GM19463 (cell line): ENCODE measurements at regions not wholly inside any gene's neighbourhood (a gene's known extent, or its start where the extent isn't known, plus 50 kb on each side); places are given as distances from the start of the nearest gene placed in this dataset.

Source experiments
- ATAC-seq: cut with Tn5 transposase; IDR thresholded peaks from one replicate; pipeline ENCODE4 v1.9.1; 2021; ENCODE audit warnings: mild to moderate bottlenecking, moderate library complexity; ENCODE audit not compliant: unreplicated experiment

DNA sequence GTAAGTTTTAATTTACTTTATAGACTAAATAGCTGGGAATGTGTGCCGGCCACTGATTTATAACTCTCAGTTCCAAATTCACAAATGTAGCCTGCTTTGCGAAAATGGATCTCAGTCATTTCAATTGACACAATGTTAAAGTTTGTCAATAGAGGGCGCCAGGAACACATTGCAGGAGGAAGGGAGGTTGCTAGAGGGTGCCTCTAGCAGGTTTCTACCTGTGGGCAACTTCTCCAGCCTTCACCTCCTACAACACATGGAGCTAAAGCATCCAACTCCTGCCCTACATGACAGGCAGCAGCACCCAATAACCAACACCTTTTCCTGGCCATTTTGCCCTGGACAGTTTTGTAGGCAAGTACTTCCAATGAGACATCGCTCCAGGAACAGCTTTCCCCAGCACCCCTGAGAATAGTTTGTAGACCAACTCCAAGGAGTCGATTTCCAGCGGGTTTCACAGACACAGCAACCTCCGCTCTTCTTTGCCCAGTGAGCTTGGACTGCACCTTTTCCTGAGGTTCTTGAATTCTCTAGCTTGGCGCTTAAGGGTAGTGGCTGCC, 784.8 kb upstream of the CDH2 start:
- no peak for ATAC-seq

DNA sequence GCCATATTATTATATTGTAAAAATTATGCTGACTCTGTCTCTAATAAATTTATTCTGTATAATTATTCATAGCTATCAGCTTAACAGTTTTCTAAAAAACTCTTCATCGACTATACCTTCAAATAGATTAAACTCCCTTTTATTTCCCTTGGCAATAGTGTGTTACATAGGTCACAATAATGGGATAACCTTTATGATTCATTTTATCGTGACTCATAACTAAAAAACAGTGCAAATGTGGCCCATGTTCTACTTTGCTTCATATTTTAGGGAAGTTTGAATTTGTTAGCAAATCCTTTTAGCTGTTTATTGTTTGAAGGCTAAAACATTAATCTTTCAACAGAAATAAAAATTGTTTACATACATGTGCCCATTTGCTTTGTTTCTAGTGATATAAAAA, 783.2 kb upstream of the CDH2 start:
- ATAC-seq, result no peak

DNA sequence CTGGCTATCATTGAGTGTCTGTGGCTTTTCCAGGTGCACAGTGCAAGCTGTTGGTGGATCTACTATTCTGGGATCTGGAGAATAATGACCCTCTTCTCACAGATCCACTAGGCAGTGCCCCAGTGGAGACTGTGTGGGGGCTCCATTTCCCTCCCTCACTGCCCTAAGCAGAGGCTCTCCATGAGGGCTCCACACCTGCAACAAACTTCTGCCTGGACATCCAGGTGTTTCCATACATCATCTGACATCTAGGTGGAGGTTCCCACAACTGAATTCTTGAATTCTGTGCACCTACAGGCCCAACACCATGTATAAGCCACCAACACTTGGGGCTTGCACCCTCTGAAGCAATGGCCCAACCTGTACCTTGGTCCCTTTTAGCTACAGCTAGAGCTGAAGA, 775.4 kb upstream of the CDH2 start:
- no peak for ATAC-seq

DNA sequence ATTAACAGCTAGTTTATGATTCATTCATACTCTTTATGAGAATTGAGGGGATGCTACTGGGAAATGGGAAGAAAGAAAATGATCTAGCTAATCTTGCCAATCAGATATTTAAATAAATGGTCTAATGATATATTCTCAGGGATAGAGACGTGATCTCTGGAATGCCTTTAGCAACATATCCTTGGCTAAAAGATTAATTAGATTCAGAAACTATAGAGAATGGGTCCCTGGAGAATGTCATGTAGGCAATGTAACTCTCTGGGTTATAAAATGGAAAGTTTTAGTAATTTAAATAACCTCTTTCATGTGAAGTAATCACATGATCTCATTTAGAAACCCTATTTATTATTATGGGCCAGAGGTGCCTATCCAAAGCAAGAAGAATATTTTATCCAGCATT, 771.0 kb upstream of the CDH2 start:
- ATAC-seq, result no peak

DNA sequence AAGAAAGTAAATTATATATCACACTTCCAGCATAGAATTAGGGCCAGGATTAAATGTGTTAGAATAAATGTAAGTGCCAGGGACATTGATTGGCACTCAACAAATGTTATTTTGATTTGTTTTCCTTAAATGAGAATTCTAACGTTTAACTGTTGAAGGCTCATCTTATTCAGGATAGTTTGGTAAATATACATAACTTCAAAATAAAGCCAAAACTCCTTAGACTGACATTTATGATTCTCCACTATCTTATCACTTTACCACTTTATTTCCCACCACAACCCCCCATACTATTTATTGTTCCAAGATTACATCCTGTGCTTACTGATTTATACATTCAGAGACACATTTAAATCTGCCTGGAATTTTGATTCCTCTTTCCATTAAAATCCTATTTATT, 769.5 kb upstream of the CDH2 start:
- ATAC-seq, result no peak

DNA sequence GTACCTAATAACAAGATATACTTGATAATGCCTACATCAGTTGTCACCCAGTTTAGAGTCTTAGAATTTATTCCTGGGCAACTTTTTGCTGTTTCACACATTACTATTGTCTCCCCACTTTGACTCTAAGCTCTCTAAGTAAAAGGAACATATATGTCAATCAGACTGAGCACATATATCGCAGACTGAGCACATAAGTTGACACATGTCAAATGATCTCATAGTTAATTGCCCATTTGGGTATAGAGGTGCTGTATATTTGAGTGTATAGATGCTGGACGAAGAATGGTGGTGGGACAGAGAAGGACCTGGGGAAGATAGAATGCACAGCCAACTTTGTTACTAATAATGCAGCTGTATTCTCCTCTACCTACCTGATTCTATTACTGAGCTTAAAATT, 746.0 kb upstream of the CDH2 start:
- no peak for ATAC-seq

DNA sequence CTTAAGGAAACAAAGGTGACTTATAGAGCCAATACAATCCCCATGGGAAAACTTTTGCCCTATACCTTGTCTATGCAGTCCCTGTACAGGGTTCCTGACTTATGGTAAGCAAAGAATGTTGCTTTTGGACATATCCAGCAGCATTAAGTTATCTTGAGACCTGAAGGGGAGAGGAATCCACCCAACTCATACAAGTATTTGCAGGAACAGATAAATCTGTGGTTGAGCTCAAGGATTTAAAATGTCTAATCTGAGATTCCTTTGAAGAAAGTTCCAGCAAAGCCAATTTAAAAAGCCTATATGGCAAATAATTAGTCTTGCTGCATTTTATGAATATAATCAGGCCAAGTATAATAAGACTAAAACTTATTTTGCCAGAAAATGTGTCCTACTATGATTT, 739.5 kb upstream of the CDH2 start:
- ATAC-seq, result no peak

DNA sequence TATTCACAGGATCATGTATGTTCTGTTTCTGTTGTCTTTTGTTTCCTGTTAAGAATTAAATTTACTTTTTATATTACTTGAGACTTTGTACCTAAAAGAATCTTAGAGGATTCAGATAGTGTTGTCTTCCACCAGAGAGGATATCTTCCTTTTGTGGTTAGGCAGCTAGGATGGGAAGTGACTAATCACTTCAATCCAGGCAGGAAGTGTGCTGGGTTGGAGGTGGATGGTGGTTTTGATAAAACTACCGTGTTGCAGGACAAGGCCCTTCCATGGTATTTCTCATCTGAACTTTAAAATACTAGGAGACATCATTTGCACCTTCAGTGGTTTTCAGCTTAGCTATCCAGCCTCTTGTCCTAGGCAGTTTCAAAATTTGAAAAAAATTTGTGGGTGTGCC, 728.6 kb upstream of the CDH2 start:
- ATAC-seq, result no peak

DNA sequence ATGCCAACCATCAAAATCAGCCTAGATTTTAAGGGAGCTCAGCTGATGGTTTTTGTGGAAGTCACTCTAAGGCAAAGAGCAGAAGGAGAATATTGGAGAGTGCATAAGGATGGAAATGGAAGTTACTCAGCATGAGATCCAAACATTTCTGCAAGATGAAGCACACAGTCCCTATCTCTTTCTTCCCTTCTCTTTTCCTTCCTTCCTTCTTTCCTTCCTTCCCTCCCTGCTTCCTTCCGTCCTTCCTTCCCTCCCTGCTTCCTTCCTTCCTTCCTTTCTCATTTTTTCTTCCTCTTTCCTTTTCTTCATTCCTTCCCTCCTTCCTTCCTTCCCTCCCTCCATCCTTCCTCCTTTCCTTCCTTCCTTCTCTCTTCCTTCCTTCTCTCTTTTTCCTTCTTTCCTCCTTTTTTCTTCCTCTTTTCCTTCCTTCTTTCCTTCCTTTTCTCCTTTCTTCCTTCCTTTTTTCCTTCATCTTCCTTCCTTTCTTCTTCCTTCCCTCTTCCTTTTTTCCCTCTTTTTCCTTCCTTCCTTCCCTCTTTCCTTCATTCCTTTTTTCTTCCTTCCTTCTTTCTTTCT, 727.9 kb upstream of the CDH2 start:
- ATAC-seq, result no peak

DNA sequence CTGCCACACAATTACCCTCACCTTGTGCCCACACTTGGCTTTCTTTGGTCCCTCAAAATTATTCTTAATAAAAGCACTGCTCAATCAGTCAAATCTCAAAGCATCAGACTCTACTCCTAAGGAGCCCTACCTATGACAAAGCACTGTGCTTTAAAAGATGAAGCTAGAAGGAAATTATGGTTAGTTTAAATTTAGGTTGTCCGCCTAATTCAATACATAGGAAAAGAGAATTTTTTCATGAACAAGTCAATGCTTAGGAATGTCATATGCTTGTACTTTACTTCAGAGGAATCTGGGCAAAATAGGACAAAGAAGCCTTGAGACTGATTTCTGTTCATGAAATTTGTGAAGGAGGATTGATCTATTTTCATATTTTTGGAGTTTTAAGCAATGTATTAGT, 726.4 kb upstream of the CDH2 start:
- no peak for ATAC-seq

DNA sequence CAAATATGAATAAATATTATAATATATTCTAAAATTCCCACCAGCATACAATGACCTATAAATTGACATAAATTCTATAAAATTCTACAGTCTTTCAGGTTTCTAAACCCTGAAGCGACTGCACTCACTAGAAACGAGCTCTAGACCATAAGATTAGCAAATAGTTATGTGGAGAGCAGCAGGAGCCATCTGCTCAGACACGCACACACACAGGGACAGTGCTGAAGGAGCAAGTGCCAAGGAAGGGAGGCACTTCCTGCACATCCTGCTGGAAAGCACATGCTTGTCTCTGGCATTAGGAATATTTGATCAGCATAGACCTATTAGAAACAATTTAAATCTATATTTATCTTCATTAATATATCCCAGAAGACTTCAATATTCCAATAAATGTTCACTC, 713.9 kb upstream of the CDH2 start:
- no peak for ATAC-seq

DNA sequence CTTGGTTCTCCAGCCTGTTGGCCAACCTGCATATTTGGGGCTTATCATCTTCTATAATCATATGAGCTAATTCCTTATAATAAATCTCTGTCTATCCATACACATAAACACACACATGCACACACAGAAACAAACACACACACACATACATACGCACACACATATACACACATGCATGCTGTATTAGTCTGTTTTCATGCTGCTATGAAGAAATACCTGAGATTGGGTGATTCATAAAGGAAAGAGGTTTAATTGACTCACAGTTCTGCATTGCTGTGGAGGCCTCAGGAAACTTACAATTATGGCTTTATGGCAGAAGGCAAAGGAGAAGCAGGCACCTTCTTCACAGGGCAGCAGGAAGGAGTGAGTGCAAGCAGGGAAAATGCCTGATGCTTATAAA, 707.4 kb upstream of the CDH2 start:
- no peak for ATAC-seq

DNA sequence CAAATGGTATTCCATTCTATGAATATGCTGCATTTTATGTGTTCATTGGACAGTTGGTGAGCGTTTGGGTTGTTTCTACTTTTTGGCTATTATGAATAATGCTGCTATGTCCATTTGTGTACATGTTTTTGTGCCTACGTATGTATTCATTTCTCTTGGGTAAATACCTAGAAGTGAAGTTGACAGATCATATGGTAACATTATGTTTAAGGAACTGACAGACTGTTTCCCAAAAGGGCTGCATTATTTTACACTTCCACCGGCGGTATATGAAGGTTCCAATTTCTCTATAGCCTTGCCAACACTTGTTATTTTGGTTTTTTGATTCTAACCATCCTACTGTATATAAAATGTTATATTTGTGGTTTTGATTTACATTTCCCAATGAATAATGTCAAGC, 703.9 kb upstream of the CDH2 start:
- ATAC-seq, result no peak

DNA sequence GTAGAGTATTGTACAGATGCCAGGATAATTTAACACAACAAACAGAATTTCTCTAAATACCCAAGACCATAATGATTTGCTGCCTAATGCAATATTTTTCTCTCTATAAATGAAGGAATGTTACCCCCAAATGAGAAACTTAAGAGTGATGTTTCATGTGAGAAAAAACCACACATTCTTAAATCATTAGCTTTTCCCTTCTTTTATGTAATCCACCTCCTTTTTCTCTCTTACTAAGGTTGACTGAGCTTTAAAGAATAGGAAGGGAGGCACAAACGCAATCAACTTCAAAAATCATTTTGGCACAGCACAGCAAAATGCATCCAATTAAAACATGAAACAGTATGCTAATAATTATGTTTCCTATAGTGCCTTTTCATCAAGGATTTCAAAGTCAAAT, 698.1 kb upstream of the CDH2 start:
- ATAC-seq, result no peak

DNA sequence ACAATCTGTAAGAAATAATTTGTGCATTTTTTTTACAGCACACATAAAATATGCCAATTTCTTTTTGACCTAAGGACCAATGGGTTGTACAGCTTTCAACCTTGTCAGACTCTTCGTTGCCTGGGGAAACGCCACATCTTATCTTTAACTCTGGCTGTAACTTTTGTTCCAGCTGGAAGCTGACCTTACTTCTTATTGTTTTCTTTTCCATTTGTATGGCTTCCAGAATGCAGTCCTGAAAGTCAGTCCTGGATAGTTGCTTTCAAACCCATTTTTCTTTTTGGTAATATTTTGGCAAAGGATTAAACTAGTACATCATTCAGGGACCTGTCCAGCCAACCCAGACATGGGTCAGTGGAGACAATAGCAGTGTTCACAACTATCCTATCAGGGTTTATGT, 686.5 kb upstream of the CDH2 start:
- no peak for ATAC-seq

DNA sequence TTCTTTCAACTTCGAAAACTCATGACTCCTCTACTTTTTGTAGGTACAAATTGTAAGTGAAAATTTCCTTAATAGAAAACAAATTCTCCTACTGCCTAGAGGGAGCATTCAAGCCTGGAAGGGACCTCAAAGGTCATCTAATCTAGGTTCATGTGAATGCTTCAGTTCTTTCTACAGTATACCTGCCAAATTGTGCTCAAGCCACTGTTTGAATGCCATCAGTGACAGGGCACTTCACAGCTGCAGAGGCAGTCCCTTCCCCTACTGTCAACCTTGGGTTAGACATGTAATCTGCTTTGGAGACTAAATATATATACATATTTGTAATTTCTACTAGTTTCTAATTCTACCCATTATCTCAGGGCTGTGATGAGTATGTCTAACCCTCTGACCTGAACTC, 681.3 kb upstream of the CDH2 start:
- ATAC-seq, result no peak

DNA sequence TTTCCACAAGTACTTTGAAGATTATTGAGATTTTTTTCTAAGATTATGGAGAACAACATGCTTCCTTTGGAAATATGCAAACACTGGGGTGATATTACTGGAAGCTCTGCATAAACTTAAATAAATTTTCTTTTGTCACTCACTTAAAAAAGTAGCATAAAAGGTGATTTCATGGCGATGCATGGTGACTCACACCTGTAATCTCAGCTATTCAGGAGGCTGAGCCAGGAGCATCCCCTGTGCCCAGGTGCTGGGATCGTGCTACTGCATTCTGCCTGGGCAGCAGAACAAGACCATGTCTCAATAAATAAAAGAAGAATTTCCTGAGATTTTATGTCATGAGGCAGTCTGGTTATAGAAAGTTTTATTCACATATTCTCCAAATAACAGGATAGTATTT, 679.1 kb upstream of the CDH2 start:
- ATAC-seq, result no peak

DNA sequence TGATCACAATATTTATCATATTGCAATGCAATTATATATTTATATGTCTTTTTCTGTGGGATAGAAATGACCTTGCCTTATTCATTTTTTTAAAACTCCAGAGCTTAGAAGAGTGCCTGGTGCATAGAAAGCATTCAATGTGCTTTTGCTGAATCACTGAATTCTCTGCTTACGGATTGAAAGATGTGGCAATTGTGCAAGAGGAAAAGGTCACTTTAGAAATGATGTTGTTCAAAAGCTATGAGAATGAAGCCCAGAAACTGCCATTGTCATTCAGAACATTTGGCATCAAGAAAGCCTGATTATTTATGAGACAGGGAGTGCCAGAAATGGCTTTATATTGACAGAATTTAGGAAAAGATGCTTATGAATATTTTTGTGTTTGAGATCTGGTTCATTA, 678.6 kb upstream of the CDH2 start:
- ATAC-seq, result no peak

DNA sequence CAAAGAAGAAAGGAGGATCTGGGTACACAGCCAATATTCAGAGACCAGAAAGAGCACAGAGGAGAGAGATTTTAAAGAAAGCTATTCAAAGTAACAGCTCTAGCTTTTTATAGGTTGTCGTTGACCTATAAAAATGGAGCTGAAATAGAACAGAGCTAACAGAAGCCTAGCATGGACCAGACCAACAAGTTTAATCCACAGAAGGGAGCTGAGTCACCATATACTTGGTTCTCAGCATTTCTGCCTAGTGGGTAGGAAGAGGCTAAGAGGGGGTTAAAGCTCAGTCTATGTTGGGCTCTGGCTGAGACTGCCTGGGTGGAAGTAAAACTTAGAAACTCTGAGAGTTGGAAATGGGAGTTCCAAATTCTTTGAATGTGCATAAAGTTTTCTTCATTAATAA, 678.0 kb upstream of the CDH2 start:
- ATAC-seq, result no peak

DNA sequence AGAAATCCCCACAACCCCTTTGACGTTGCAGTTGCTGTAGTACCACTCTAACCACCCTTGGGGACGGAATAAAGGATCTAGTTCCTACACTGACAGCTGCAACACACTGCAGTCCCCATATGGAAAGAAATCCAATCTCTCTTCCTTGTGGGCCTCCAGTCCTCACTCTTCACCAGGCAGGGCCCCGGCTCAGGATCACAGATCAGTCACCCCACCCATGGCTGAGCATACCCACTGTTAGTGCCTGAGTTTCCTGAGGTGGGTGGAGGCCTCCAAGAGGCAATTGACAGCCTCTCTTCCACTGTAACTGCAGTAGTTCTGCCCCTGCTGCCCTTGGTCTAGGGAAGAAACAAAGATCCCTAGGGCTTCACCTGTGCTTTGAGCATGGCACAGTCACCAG, 670.0 kb upstream of the CDH2 start:
- no peak for ATAC-seq

DNA sequence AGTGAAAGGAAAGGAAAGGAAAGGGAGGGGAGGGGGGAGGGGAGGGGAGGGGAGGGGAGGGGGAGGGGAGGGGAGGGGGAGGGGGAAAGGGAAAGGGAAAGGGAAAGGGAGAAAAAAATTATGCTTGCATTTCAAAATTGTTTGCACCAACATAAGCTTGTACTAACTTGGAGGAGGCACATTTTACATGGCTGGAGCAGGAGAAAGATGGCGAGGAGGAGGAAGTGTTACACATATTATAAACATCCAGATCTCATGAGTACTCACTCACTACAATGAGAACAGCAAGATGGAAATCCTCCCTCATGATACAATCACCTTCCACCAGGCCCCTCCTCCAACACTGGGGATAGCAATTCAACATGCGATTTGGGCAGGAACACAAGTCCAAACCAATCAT, 660.2 kb upstream of the CDH2 start:
- ATAC-seq, result no peak

DNA sequence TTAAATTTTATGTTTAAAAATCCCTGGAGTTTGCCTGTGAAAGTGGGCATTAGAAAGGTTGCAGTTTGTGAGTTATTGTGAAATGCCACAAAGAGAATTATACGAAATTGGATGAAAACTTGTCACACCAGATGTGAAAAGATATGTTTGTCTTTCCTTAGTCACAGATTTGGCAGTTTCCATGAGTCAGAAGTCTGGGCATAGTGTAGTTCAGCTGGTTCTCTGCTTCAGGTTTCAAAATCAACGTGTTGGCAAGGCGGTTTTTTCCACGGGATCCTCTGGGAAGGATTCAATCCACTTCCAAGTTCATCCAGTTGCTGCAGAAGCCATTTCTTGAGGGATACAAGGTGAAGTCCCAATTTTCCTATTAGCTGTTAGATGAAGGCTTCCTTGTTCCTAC, 658.0 kb upstream of the CDH2 start:
- no peak for ATAC-seq

DNA sequence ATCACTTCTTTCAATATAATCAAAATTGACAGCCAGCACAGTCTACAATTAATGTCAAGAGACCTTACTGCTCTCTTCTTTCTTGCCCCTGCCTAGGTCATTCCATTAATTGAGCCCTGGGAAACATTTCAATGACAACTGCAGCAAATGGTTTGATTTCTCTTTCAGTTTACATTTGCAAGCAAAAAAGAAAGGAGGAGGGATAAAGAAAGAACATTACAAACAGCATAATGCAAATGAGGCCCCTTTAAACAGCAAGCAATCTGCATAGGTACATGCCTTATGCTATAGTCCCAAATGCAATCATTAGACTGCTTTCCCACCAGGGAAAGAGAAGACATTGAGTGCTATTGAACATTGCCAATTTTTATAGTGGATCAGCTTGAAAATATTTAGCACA, 655.0 kb upstream of the CDH2 start:
- no peak for ATAC-seq

DNA sequence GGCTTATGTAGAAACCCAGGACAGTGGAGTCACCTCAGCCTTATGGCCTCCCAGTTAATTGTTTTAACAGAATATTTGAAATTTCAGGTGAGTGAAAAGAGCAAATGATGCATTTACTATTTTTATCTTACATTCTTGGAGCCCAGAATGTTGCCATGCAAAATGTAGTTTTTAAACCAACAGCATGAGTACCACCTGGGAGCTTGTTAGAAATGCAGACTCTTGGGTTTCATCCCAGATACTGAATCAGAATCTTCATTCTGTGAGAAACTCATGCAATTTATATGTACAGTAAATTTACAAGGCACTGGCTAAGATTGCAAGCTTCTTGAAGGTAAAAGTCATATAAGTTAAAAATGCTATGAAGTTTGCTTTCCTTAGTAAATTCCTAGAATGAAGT, 654.5 kb upstream of the CDH2 start:
- no peak for ATAC-seq
